Thyroid gland (tissue), 4 donors: ENCODE measurements at regions not wholly inside any gene's neighbourhood (a gene's known extent, or its start where the extent isn't known, plus 50 kb on each side); places are given as distances from the start of the nearest gene placed in this dataset.
"Not testable (repeated sequence)": the region's sequence is repeated elsewhere in the genome, so short reads cannot be mapped to it uniquely, and the experiment has no call there.

Source experiments
- DNase-seq, 2 donors: peaks; one replicate each; pipeline ENCODE4 v3.0.0-alpha.2; 2019
- H3K27ac ChIP-seq, 3 donors: fragments of 200-600 bp; sonication (generic); 1 replicate in 2 of 3; 2 replicates in 1 of 3; pipeline ENCODE4 v1.5.1; 2016 to 2019; ENCODE audit warnings: mild to moderate bottlenecking in 1 of 3, moderate library complexity in 1 of 3
- H3K27me3 ChIP-seq: fragments of 200-600 bp; sonication (generic); one replicate; pipeline ENCODE4 v1.5.1; 2019
- H3K36me3 ChIP-seq, 2 donors: fragments of 200-600 bp; sonication (generic); one replicate each; pipeline ENCODE4 v1.5.1; 2016 to 2019
- H3K4me1 ChIP-seq, 2 donors: fragments of 200-600 bp; sonication (generic); one replicate each; pipeline ENCODE4 v1.5.1; 2017 to 2019
- H3K4me3 ChIP-seq, 3 donors: fragments of 200-600 bp; sonication (generic); replicated peaks in 1 of 3; 1 replicate in 2 of 3; 2 replicates in 1 of 3; pipeline ENCODE4 v1.5.1; 2016; ENCODE audit warnings: mild to moderate bottlenecking in 1 of 3
- H3K9me3 ChIP-seq: fragments of 200-600 bp; sonication (generic); one replicate; pipeline ENCODE4 v1.5.1; 2017
- CTCF ChIP-seq, 6 experiments: fragments of 200-600 bp in 3 of 6; fragments of 450-650 bp in 3 of 6; sonication (generic) in 3 of 6; IDR thresholded peaks; one replicate each; pipeline ENCODE4 v1.5.1; 2016 to 2019; ENCODE audit warnings: antibody characterized with exemption in 6 of 6, mild to moderate bottlenecking in 2 of 6, inconsistent platforms in 1 of 6, moderate library complexity in 1 of 6
- POLR2A ChIP-seq, 2 donors: fragments of 450-650 bp; IDR thresholded peaks; one replicate each; pipeline ENCODE4 v1.6.1; 2017; ENCODE audit warnings: antibody characterized with exemption in 2 of 2, mild to moderate bottlenecking in 2 of 2, moderate library complexity in 1 of 2
- WGBS, 2 donors: methylation state at CpG; one replicate each; pipeline ENCODE4 v1.1.5; 2017; 5-methylcytosine and 5-hydroxymethylcytosine counted together
- intact Hi-C: fragments of 100-400 bp; cut with DNase I; formaldehyde crosslinking; loops from one replicate; pipeline ENCODE4 v1.15.1; 2023

- intact Hi-C loops: no loop called here
- DNase-seq: no peak
- no peaks in the 10 kb centered on the region for H3K36me3 ChIP-seq
- H3K4me3 ChIP-seq: no peak overlapping the region
- 91 to 94% methylated on average over 3 of the region's 3 CpGs for WGBS, 2 donors
- no peaks in the 10 kb centered on the region for H3K9me3 ChIP-seq
- no peaks in the 10 kb centered on the region for H3K4me1 ChIP-seq
- TF ChIP-seq POLR2A (IDR thresholded peaks at IDR 0.05) (no peak), CTCF (IDR thresholded peaks at IDR 0.05) (no peak)
- no peaks in the 10 kb centered on the region for H3K27me3 ChIP-seq
- H3K27ac ChIP-seq: no peak overlapping the region
These were observed 1393.1 kb downstream of the EFNA5 start for GRCh38 chr5:106277540-106278096.

- TF ChIP-seq CTCF (IDR thresholded peaks at IDR 0.05) (peak in 1 of 6 experiments; percentile 29), POLR2A (IDR thresholded peaks at IDR 0.05) (no peak)
- intact Hi-C loops: no loop called here
- Histone ChIP-seq H3K27ac (no peak overlapping the region), H3K36me3 (no peaks in the 10 kb centered on the region), H3K4me3 (no peak overlapping the region), H3K4me1 (no peaks in the 10 kb centered on the region), H3K27me3 (no peaks in the 10 kb centered on the region), H3K9me3 (no peaks in the 10 kb centered on the region)
- 62 to 74% methylated on average over 2 of the region's 2 CpGs for WGBS, 2 donors
- DNase-seq: no peak
These were observed 1401.4 kb downstream of the EFNA5 start for GRCh38 chr5:106269252-106269843.

GRCh38 chr5:106267256-106267655 lies 1403.5 kb downstream of the EFNA5 start:
- WGBS, 2 donors: 82 to 88% methylated on average over 3 of the region's 3 CpGs

GRCh38 chr5:106262395-106262794 lies 1408.3 kb downstream of the EFNA5 start:
- Histone ChIP-seq H3K27ac (no peak overlapping the region), H3K27me3 (no peaks in the 10 kb centered on the region), H3K4me1 (no peaks in the 10 kb centered on the region), H3K36me3 (no peaks in the 10 kb centered on the region), H3K9me3 (no peaks in the 10 kb centered on the region), H3K4me3 (no peak overlapping the region)
- no peak for DNase-seq
- no peak for TF ChIP-seq CTCF (IDR thresholded peaks at IDR 0.05)
- no peak for TF ChIP-seq POLR2A (IDR thresholded peaks at IDR 0.05)
- intact Hi-C loops: no loop called here

More at GRCh38 chr5:106267256-106267655, 1403.5 kb downstream of the EFNA5 start:
- Histone ChIP-seq H3K27me3 (no peaks in the 10 kb centered on the region), H3K4me1 (no peaks in the 10 kb centered on the region), H3K4me3 (no peak overlapping the region), H3K9me3 (no peaks in the 10 kb centered on the region), H3K36me3 (no peaks in the 10 kb centered on the region), H3K27ac (no peak overlapping the region)
- no peak for DNase-seq
- intact Hi-C loops: no loop called here
- TF ChIP-seq POLR2A (IDR thresholded peaks at IDR 0.05) (no peak), CTCF (IDR thresholded peaks at IDR 0.05) (no peak)

GRCh38 chr5:106259431-106260090 lies 1411.2 kb downstream of the EFNA5 start:
- H3K9me3 ChIP-seq, H3K27me3 ChIP-seq, DNase-seq, H3K36me3 ChIP-seq, intact Hi-C loops, H3K4me1 ChIP-seq, H3K4me3 ChIP-seq, H3K27ac ChIP-seq: not testable (repeated sequence)
- 69 to 70% methylated on average over 11 of the region's 11 CpGs for WGBS, 2 donors
